Breast epithelium (tissue), 4 donors: ENCODE measurements at regions not wholly inside any gene's neighbourhood (a gene's known extent, or its start where the extent isn't known, plus 50 kb on each side); places are given as distances from the start of the nearest gene placed in this dataset.

Experiments used
- DNase-seq, 2 donors: peaks; one replicate each; pipeline ENCODE4 v3.0.0-alpha.2; 2019; ENCODE audit warnings: low spot score in 2 of 2
- H3K27ac ChIP-seq, 2 donors: fragments of 200-600 bp; sonication (generic) in 1 of 2; one replicate each; pipeline ENCODE4 v1.5.1; 2016 to 2019; ENCODE audit warnings: mild to moderate bottlenecking in 1 of 2
- H3K27me3 ChIP-seq, 2 donors: fragments of 200-600 bp; sonication (generic) in 1 of 2; one replicate each; pipeline versions ENCODE4 v1.5.1 to v1.6.0; 2017 to 2019; ENCODE audit warnings: control low read depth in 1 of 2, mild to moderate bottlenecking in 1 of 2
- H3K36me3 ChIP-seq: fragments of 200-600 bp; one replicate; pipeline ENCODE4 v1.5.1; 2019
- H3K4me1 ChIP-seq, 2 donors: fragments of 200-600 bp; sonication (generic); one replicate each; pipeline ENCODE4 v1.5.1; 2016 to 2019; ENCODE audit warnings: control low read depth in 1 of 2
- H3K4me3 ChIP-seq, 3 donors: fragments of 200-600 bp; sonication (generic); 1 replicate in 2 of 3; 2 replicates in 1 of 3; pipeline ENCODE4 v1.5.1; 2016 to 2019; ENCODE audit warnings: mild to moderate bottlenecking in 3 of 3, moderate library complexity in 2 of 3
- H3K9me3 ChIP-seq, 2 donors: fragments of 200-600 bp; sonication (generic) in 1 of 2; one replicate each; pipeline ENCODE4 v1.5.1; 2016 to 2019; ENCODE audit warnings: control low read depth in 1 of 2
- CTCF ChIP-seq, 3 donors: fragments of 450-650 bp; IDR thresholded peaks; one replicate each; pipeline ENCODE4 v1.5.1; 2016 to 2017; ENCODE audit warnings: antibody characterized with exemption in 3 of 3, mild to moderate bottlenecking in 3 of 3, moderate library complexity in 3 of 3
- POLR2A ChIP-seq: fragments of 450-650 bp; IDR thresholded peaks from one replicate; pipeline ENCODE4 v1.6.1; 2016; ENCODE audit warnings: antibody characterized with exemption, mild to moderate bottlenecking, moderate library complexity
- POLR2AphosphoS5 ChIP-seq, 3 donors: sonication (generic); formaldehyde crosslinking; IDR thresholded peaks; one replicate each; pipeline ENCODE4 v1.6.1; 2017; ENCODE audit warnings: antibody characterized with exemption in 3 of 3
- intact Hi-C: fragments of 100-400 bp; cut with DNase I; formaldehyde crosslinking; loops from one replicate; pipeline ENCODE4 v1.15.1; 2023; ENCODE audit warnings: low total_unique reads

DNA sequence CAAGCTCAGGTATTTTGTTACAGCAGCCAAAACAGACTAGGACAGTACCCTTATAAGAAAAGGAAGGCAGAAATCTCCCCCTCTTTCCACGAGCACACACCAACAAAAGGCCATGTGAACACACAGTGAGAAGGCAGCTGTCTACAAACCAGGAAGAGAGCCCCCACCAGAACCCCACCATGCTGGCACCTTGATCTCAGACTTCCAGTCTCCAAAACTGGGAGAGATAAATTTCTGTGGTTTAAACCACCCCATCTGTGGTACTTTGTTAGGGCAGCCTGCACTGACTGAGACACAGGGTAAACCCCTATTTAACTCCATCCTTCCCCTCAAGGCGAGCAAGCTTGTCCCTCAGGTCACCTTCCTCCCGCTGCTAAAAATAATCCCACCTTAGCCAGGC lies 475.8 kb upstream of the JARID2 start:
- H3K27ac ChIP-seq: no peak overlapping the region
- H3K4me1 ChIP-seq: no peaks in the 10 kb centered on the region
- H3K27me3 ChIP-seq: no peaks in the 10 kb centered on the region
- no peaks in the 10 kb centered on the region for H3K9me3 ChIP-seq
- TF ChIP-seq CTCF (IDR thresholded peaks at IDR 0.05): no peak
- no peak for TF ChIP-seq POLR2A
- H3K36me3 ChIP-seq: no peaks in the 10 kb centered on the region
- intact Hi-C loops: no loop called here
- DNase-seq: no peak
- H3K4me3 ChIP-seq: no peak overlapping the region

- TF ChIP-seq CTCF (IDR thresholded peaks at IDR 0.05) (no peak), POLR2A (no peak), POLR2AphosphoS5 (IDR thresholded peaks at IDR 0.05) (no peak)
- DNase-seq: no peak
- Histone ChIP-seq H3K9me3 (no peaks in the 10 kb centered on the region), H3K27ac (no peak overlapping the region), H3K4me3 (no peak overlapping the region), H3K36me3 (no peaks in the 10 kb centered on the region), H3K27me3 (no peaks in the 10 kb centered on the region), H3K4me1 (no peaks in the 10 kb centered on the region)
- intact Hi-C loops: no loop called here
Measured at GRCh38 chr6:14770572-14770971, 475.3 kb upstream of the JARID2 start.

GRCh38 chr6:14771016-14771415 lies 474.9 kb upstream of the JARID2 start:
- H3K27me3 ChIP-seq: no peaks in the 10 kb centered on the region
- no peaks in the 10 kb centered on the region for H3K4me1 ChIP-seq
- DNase-seq: no peak
- no peak overlapping the region for H3K4me3 ChIP-seq
- TF ChIP-seq POLR2A (no peak), POLR2AphosphoS5 (IDR thresholded peaks at IDR 0.05) (no peak), CTCF (IDR thresholded peaks at IDR 0.05) (no peak)
- no peaks in the 10 kb centered on the region for H3K36me3 ChIP-seq
- H3K9me3 ChIP-seq: no peaks in the 10 kb centered on the region
- H3K27ac ChIP-seq: no peak overlapping the region
- intact Hi-C loops: no loop called here

DNA sequence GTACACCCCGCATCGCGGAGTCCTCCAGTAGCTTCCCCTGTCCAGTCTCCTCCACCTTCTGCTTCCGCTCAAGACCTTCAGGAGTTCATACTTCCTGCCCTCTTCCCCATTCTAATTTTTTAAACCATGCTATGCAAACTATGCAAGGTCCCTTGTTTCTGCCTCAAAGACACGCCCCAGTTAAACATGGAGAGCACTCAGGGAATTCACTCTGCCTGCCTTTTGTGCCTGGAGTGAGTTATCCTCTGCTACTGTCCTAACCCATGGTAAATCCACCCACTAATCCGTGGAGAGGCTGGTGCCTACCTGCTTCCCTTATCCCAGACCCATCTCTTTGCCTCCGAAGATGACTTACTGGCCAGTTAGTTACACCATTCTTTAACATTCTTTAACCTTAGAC lies 473.7 kb upstream of the JARID2 start:
- Histone ChIP-seq H3K27ac (no peak overlapping the region), H3K4me1 (no peaks in the 10 kb centered on the region), H3K4me3 (no peak overlapping the region), H3K9me3 (no peaks in the 10 kb centered on the region), H3K36me3 (no peaks in the 10 kb centered on the region), H3K27me3 (no peaks in the 10 kb centered on the region)
- TF ChIP-seq POLR2A (no peak), POLR2AphosphoS5 (IDR thresholded peaks at IDR 0.05) (no peak), CTCF (IDR thresholded peaks at IDR 0.05) (no peak)
- intact Hi-C loops: no loop called here
- DNase-seq: no peak

- Histone ChIP-seq H3K4me3 (no peak overlapping the region), H3K9me3 (no peaks in the 10 kb centered on the region), H3K4me1 (no peaks in the 10 kb centered on the region), H3K27ac (no peak overlapping the region), H3K27me3 (no peaks in the 10 kb centered on the region), H3K36me3 (no peaks in the 10 kb centered on the region)
- intact Hi-C loops: no loop called here
- TF ChIP-seq POLR2A: no peak
- DNase-seq: no peak
Measured at GRCh38 chr6:14775528-14775927, 470.3 kb upstream of the JARID2 start.

DNA sequence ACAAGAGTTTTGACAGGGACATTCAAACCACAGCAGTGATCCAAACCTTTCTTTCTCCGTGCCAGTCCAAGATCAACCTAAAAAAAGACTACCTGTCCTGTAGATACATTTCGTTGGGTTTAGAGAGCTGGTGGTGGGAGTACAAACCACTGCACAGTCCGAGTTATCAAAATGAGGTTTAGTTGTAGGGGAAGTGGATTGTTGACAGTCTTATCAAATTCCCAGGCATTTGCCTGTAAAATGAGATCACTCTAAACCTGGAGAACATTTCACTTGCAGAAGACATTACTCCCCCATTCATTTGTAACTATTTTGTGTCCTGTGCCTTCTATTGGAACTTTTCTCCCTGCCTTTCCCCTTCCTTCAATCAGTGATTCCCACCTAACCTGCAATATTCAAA lies 469.6 kb upstream of the JARID2 start:
- intact Hi-C loops: no loop called here
- no peak for TF ChIP-seq POLR2AphosphoS5 (IDR thresholded peaks at IDR 0.05)
- TF ChIP-seq CTCF (IDR thresholded peaks at IDR 0.05): no peak
- DNase-seq: no peak

More for the DNA sequence above, 469.6 kb upstream of the JARID2 start:
- Histone ChIP-seq H3K9me3 (no peaks in the 10 kb centered on the region), H3K4me3 (no peak overlapping the region), H3K36me3 (no peaks in the 10 kb centered on the region), H3K4me1 (no peaks in the 10 kb centered on the region), H3K27me3 (no peaks in the 10 kb centered on the region), H3K27ac (no peak overlapping the region)
